ENCODE measurements at regions not wholly inside any gene's neighbourhood (a gene's known extent, or its start where the extent isn't known, plus 50 kb on each side); places are given as distances from the start of the nearest gene placed in this dataset.
"Not testable (repeated sequence)": the region's sequence is repeated elsewhere in the genome, so short reads cannot be mapped to it uniquely, and the experiment has no call there.

GRCh38 chr7:81186691-81187090 lies 267.8 kb upstream of the SEMA3C start:
- DNase-seq (ENCODE audit: low read depth in 2 of 2), result no peak

GRCh38 chr7:81185072-81185471 lies 266.2 kb upstream of the SEMA3C start:
- DNase-seq (ENCODE audit: low read depth in 2 of 2), result no peak

GRCh38 chr7:81183326-81183725 lies 264.5 kb upstream of the SEMA3C start:
- DNase-seq (ENCODE audit: low read depth in 2 of 2), result no peak

GRCh38 chr7:81182056-81182455 lies 263.2 kb upstream of the SEMA3C start:
- not testable (repeated sequence) for DNase-seq (ENCODE audit: low read depth in 2 of 2)

GRCh38 chr7:81181066-81181465 lies 262.2 kb upstream of the SEMA3C start:
- no peak for DNase-seq (ENCODE audit: low read depth in 2 of 2)

GRCh38 chr7:81180573-81180972 lies 261.7 kb upstream of the SEMA3C start:
- DNase-seq (ENCODE audit: low read depth in 2 of 2), result no peak

- DNase-seq (ENCODE audit: low read depth in 2 of 2), result no peak
Observed at GRCh38 chr7:81175275-81175940, 256.6 kb upstream of the SEMA3C start.

GRCh38 chr7:81173766-81174281 lies 255.0 kb upstream of the SEMA3C start:
- no peak for DNase-seq (ENCODE audit: low read depth in 2 of 2)

- DNase-seq (ENCODE audit: low read depth in 2 of 2), result no peak
Observed at GRCh38 chr7:81170291-81170690, 251.4 kb upstream of the SEMA3C start.

- DNase-seq (ENCODE audit: low read depth in 2 of 2), result no peak
Observed at GRCh38 chr7:81167934-81168333, 249.1 kb upstream of the SEMA3C start.

- DNase-seq (ENCODE audit: low read depth in 2 of 2), result no peak
Observed at GRCh38 chr7:81165070-81165469, 246.2 kb upstream of the SEMA3C start.

GRCh38 chr7:81162771-81163525 lies 244.1 kb upstream of the SEMA3C start:
- no peak for DNase-seq (ENCODE audit: low read depth in 2 of 2)

GRCh38 chr7:81162234-81162633 lies 243.4 kb upstream of the SEMA3C start:
- no peak for DNase-seq (ENCODE audit: low read depth in 2 of 2)

- no peak for DNase-seq (ENCODE audit: low read depth in 2 of 2)
Observed at GRCh38 chr7:81161451-81162075, 242.7 kb upstream of the SEMA3C start.

GRCh38 chr7:81159402-81159801 lies 240.6 kb upstream of the SEMA3C start:
- no peak for DNase-seq (ENCODE audit: low read depth in 2 of 2)

- DNase-seq (ENCODE audit: low read depth in 2 of 2), result no peak
Observed at GRCh38 chr7:81158189-81158588, 239.3 kb upstream of the SEMA3C start.

GRCh38 chr7:81155654-81156373 lies 237.0 kb upstream of the SEMA3C start:
- no peak for DNase-seq (ENCODE audit: low read depth in 2 of 2)

GRCh38 chr7:81154565-81154964 lies 235.7 kb upstream of the SEMA3C start:
- no peak for DNase-seq (ENCODE audit: low read depth in 2 of 2)

GRCh38 chr7:81152925-81153324 lies 234.1 kb upstream of the SEMA3C start:
- DNase-seq (ENCODE audit: low read depth in 2 of 2), result not testable (repeated sequence)

GRCh38 chr7:81150951-81151361 lies 232.1 kb upstream of the SEMA3C start:
- no peak for DNase-seq (ENCODE audit: low read depth in 2 of 2)

- no peak for DNase-seq (ENCODE audit: low read depth in 2 of 2)
Observed at GRCh38 chr7:81143856-81144255, 225.0 kb upstream of the SEMA3C start.
